SK-N-SH treated with all-trans-retinoic acid at 6 μM for 48 hours (cell line): ENCODE measurements at regions not wholly inside any gene's neighbourhood (a gene's known extent, or its start where the extent isn't known, plus 50 kb on each side); places are given as distances from the start of the nearest gene placed in this dataset.

ENCODE experiments used
- ATAC-seq: fragments of 200-7000 bp; cut with Tn5 transposase; 3 replicates; pipeline ENCODE4 v1.9.1; 2020; ENCODE audit warnings: mild to moderate bottlenecking, moderate library complexity
- ARNTL ChIP-seq: fragments of 450-650 bp; formaldehyde crosslinking; IDR thresholded peaks from 2 replicates; pipeline ENCODE4 v1.5.0; 2020; ENCODE audit warnings: low read depth, mild to moderate bottlenecking, moderate library complexity, borderline replicate concordance
- CSDC2 ChIP-seq: fragments of 250-450 bp; sonication (Bioruptor Pico); IDR thresholded peaks from 2 replicates; pipeline ENCODE4 v1.5.0; 2020; ENCODE audit warnings: mild to moderate bottlenecking, moderate library complexity
- CSRNP3 ChIP-seq: fragments of 250-450 bp; sonication (Bioruptor Pico); IDR thresholded peaks from 2 replicates; pipeline ENCODE4 v1.5.1; 2021; ENCODE audit warnings: mild to moderate bottlenecking, moderate library complexity
- ESRRG ChIP-seq: fragments of 250-450 bp; sonication (Bioruptor Pico); IDR thresholded peaks from 2 replicates; pipeline ENCODE4 v1.6.1; 2021; ENCODE audit warnings: mild to moderate bottlenecking
- GLIS3 ChIP-seq: fragments of 250-450 bp; sonication (Bioruptor Pico); IDR thresholded peaks from 2 replicates; pipeline ENCODE4 v1.5.0; 2020; ENCODE audit warnings: mild to moderate bottlenecking, moderate library complexity
- ISL1 ChIP-seq: fragments of 250-450 bp; sonication (Bioruptor Pico); IDR thresholded peaks from 2 replicates; pipeline ENCODE4 v2.1.2; 2022; ENCODE audit warnings: mild to moderate bottlenecking, moderate library complexity
- POU6F1 ChIP-seq: fragments of 250-450 bp; sonication (Bioruptor Pico); IDR thresholded peaks from 2 replicates; pipeline ENCODE4 v1.8.0; 2021; ENCODE audit warnings: low read depth, mild to moderate bottlenecking, moderate library complexity, borderline replicate concordance
- PPARA ChIP-seq: fragments of 250-450 bp; sonication (Bioruptor Pico); IDR thresholded peaks from 2 replicates; pipeline ENCODE4 v1.5.0; 2020; ENCODE audit warnings: mild to moderate bottlenecking, borderline replicate concordance
- RARB ChIP-seq: fragments of 250-450 bp; sonication (Bioruptor Pico); IDR thresholded peaks from 2 replicates; pipeline ENCODE4 v1.8.0; 2021; ENCODE audit warnings: mild to moderate bottlenecking, moderate library complexity
- SNAI2 ChIP-seq: fragments of 250-450 bp; sonication (Bioruptor Pico); IDR thresholded peaks from 2 replicates; pipeline ENCODE4 v1.5.0; 2020; ENCODE audit warnings: mild to moderate bottlenecking, moderate library complexity
- TCF4 ChIP-seq: fragments of 250-450 bp; sonication (Bioruptor Pico); IDR thresholded peaks from 2 replicates; pipeline ENCODE4 v1.8.0; 2021; ENCODE audit warnings: mild to moderate bottlenecking, moderate library complexity, borderline replicate concordance
- TOX ChIP-seq: fragments of 250-450 bp; sonication (Bioruptor Pico); IDR thresholded peaks from 2 replicates; pipeline ENCODE4 v1.8.0; 2021; ENCODE audit warnings: mild to moderate bottlenecking, moderate library complexity, borderline replicate concordance
- TSHZ2 ChIP-seq: fragments of 250-450 bp; sonication (Bioruptor Pico); IDR thresholded peaks from 2 replicates; pipeline ENCODE4 v1.5.0; 2020; ENCODE audit warnings: mild to moderate bottlenecking, moderate library complexity
- ZC3H10 ChIP-seq: fragments of 250-450 bp; sonication (Bioruptor Pico); IDR thresholded peaks from 2 replicates; pipeline ENCODE4 v1.5.1; 2021; ENCODE audit warnings: mild to moderate bottlenecking, moderate library complexity
- ZFP3 ChIP-seq: fragments of 250-450 bp; sonication (Bioruptor Pico); IDR thresholded peaks from 2 replicates; pipeline ENCODE4 v1.5.0; 2020; ENCODE audit warnings: mild to moderate bottlenecking, moderate library complexity
- ZFP30 ChIP-seq: fragments of 450-650 bp; formaldehyde crosslinking; IDR thresholded peaks from 2 replicates; pipeline ENCODE4 v1.5.0; 2022; ENCODE audit warnings: mild to moderate bottlenecking, moderate library complexity
- ZNF565 ChIP-seq: fragments of 450-650 bp; formaldehyde crosslinking; conservative IDR thresholded peaks from 2 replicates; pipeline ENCODE4 v1.5.0; 2020; ENCODE audit warnings: low read depth, mild to moderate bottlenecking, moderate library complexity
- ZNF70 ChIP-seq: fragments of 450-650 bp; formaldehyde crosslinking; IDR thresholded peaks from 2 replicates; pipeline ENCODE4 v1.5.0; 2020; ENCODE audit warnings: mild to moderate bottlenecking, moderate library complexity
- ZNF8 ChIP-seq: fragments of 450-650 bp; formaldehyde crosslinking; IDR thresholded peaks from 2 replicates; pipeline ENCODE4 v1.5.0; 2020; ENCODE audit warnings: mild to moderate bottlenecking, moderate library complexity
- TF ChIP-seq, protein P1 (sequence below): fragments of 250-450 bp; sonication (Bioruptor Pico); IDR thresholded peaks from 2 replicates; pipeline ENCODE4 v1.8.0; 2020; ENCODE audit warnings: mild to moderate bottlenecking, moderate library complexity, borderline replicate concordance
- TF ChIP-seq, protein P2 (sequence below): fragments of 250-450 bp; sonication (Bioruptor Pico); IDR thresholded peaks from 2 replicates; pipeline ENCODE4 v1.5.1; 2020; ENCODE audit warnings: low read depth, mild to moderate bottlenecking, moderate library complexity

DNA sequence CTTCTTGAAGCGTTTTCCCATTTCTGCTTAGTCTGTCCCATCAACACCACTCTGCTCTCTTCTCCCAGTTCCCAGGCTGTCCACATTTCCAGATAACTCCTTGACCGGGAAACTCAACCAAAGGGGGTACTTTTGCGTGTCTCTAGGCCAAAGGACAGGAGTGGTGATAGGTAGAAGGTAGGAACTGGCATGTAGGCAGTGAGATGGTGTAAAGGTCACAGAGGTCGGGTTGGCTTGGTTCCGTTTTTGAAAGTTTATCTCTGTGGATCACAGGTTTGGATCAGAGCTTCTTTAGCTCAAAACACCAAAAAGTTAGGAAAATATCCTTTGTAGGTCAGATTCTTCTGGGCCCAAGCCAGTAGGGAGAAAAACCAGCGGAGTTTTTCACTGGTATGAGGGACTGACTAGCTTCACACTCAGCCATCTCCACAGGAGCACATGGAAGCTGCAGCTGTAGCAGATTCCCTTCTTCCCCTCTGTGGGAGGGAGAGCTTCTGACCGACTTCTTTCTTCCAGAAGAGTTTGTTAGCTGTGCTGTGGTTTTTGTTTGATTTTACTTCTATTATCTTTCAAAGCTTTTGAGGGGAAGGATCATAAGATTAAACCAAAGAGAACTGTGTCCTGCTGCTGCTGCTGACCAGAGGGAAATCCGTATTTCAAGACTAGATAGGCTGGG is 98.4 kb upstream of the DMRT1 start:
- no peak for ATAC-seq
- TF ChIP-seq CSDC2 (CRISPR knock-in tag) = no peak
- no peak for TF ChIP-seq ZNF565 (CRISPR knock-in tag)
- TF ChIP-seq SNAI2 (CRISPR knock-in tag) = no peak

GRCh38 chr9:744046-744712 is 97.3 kb upstream of the DMRT1 start:
- no peak for ATAC-seq
- TF ChIP-seq ISL1 (no peak), ARNTL (CRISPR knock-in tag) (no peak), RARB (CRISPR knock-in tag) (no peak), TSHZ2 (CRISPR knock-in tag) (no peak), ZFP3 (CRISPR knock-in tag) (no peak), ZNF70 (CRISPR knock-in tag) (no peak), SNAI2 (CRISPR knock-in tag) (no peak), TOX (CRISPR knock-in tag) (no peak), ZC3H10 (no peak), GLIS3 (CRISPR knock-in tag) (no peak), ZNF8 (no peak), ESRRG (CRISPR knock-in tag) (no peak), ZNF565 (CRISPR knock-in tag) (no peak)
- TF ChIP-seq, protein P1, sequence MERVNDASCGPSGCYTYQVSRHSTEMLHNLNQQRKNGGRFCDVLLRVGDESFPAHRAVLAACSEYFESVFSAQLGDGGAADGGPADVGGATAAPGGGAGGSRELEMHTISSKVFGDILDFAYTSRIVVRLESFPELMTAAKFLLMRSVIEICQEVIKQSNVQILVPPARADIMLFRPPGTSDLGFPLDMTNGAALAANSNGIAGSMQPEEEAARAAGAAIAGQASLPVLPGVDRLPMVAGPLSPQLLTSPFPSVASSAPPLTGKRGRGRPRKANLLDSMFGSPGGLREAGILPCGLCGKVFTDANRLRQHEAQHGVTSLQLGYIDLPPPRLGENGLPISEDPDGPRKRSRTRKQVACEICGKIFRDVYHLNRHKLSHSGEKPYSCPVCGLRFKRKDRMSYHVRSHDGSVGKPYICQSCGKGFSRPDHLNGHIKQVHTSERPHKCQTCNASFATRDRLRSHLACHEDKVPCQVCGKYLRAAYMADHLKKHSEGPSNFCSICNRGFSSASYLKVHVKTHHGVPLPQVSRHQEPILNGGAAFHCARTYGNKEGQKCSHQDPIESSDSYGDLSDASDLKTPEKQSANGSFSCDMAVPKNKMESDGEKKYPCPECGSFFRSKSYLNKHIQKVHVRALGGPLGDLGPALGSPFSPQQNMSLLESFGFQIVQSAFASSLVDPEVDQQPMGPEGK (CRISPR knock-in tag) = no peak

DNA sequence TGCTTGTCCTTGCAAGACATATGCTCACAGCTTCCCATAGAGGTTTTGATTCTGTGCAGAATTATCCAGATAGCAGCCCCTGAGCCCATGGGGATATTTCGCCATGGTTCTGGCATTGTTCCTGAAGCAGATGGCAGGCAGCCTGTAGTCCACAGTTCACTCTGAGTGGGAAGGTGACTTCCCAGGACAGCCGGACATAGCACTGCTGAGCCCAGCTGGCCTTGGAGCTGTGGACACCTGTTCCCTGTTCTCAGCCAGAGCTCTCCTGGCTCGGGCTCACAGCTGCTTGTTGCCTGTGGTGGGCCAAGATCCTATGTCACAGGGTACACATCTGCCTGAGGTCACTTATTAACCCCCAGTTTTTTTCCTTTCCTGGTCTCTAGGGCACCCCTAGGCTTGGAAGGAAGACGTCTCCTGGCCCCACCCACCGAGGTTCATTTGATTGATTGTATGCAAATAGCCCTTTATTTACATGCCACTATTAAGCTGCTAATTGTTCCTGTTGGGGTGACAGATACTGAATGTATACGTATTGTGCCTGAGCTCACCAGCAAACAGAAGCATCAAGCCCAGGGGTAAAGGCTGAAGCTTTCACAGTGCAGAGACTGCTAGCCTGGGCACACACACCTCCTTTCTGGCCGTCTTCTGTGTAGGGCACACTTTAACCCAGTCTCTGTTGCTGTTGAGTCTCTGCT is 96.6 kb upstream of the DMRT1 start:
- TF ChIP-seq ZNF8 (no peak), ESRRG (CRISPR knock-in tag) (no peak), TCF4 (CRISPR knock-in tag) (no peak), CSRNP3 (CRISPR knock-in tag) (no peak), ISL1 (no peak), ZFP30 (CRISPR knock-in tag) (no peak), ZNF70 (CRISPR knock-in tag) (no peak), TSHZ2 (CRISPR knock-in tag) (no peak), POU6F1 (CRISPR knock-in tag) (no peak), PPARA (CRISPR knock-in tag) (no peak), ZFP3 (CRISPR knock-in tag) (no peak)
- TF ChIP-seq, protein P2, sequence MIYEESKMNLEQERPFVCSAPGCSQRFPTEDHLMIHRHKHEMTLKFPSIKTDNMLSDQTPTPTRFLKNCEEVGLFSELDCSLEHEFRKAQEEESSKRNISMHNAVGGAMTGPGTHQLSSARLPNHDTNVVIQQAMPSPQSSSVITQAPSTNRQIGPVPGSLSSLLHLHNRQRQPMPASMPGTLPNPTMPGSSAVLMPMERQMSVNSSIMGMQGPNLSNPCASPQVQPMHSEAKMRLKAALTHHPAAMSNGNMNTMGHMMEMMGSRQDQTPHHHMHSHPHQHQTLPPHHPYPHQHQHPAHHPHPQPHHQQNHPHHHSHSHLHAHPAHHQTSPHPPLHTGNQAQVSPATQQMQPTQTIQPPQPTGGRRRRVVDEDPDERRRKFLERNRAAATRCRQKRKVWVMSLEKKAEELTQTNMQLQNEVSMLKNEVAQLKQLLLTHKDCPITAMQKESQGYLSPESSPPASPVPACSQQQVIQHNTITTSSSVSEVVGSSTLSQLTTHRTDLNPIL (CRISPR knock-in tag) = no peak
- TF ChIP-seq, protein P1 (CRISPR knock-in tag) = no peak
- ATAC-seq = no peak
